ENCODE measurements at regions not wholly inside any gene's neighbourhood (a gene's known extent, or its start where the extent isn't known, plus 50 kb on each side); places are given as distances from the start of the nearest gene placed in this dataset.

- DNase-seq (ENCODE audit: low spot score in 2 of 2) (no peak), ATAC-seq (ENCODE audit: low read depth) (no peak)
- Mint-ChIP-seq H3K9me3 (peaks cover 2% of the 10 kb centered on the region), H3K27ac (no peak overlapping the region), H3K4me3 (no peak overlapping the region), H3K36me3 (no peaks in the 10 kb centered on the region), H3K27me3 (peaks cover 3% of the 10 kb centered on the region), H3K4me1 (no peaks in the 10 kb centered on the region)
Observed at GRCh38 chr10:35890676-35891495, 248.8 kb upstream of the FZD8 start.

- Mint-ChIP-seq H3K4me1 (no peaks in the 10 kb centered on the region), H3K27me3 (peaks cover 3% of the 10 kb centered on the region), H3K36me3 (no peaks in the 10 kb centered on the region), H3K9me3 (peaks cover 2% of the 10 kb centered on the region), H3K27ac (no peak overlapping the region), H3K4me3 (no peak overlapping the region)
- ATAC-seq (ENCODE audit: low read depth) (no peak), DNase-seq (ENCODE audit: low spot score in 2 of 2) (no peak)
Observed at GRCh38 chr10:35889971-35890675, 248.0 kb upstream of the FZD8 start.

GRCh38 chr10:35889226-35889625 lies 247.1 kb upstream of the FZD8 start:
- DNase-seq (ENCODE audit: low spot score in 2 of 2) (no peak), ATAC-seq (ENCODE audit: low read depth) (no peak)
- Mint-ChIP-seq H3K27ac (no peak overlapping the region), H3K36me3 (no peaks in the 10 kb centered on the region), H3K9me3 (peaks cover 2% of the 10 kb centered on the region), H3K4me3 (no peak overlapping the region), H3K4me1 (no peaks in the 10 kb centered on the region), H3K27me3 (peaks cover 3% of the 10 kb centered on the region)

- no peak overlapping the region for H3K27ac Mint-ChIP-seq
- DNase-seq (ENCODE audit: low spot score in 2 of 2) (no peak), ATAC-seq (ENCODE audit: low read depth) (no peak)
- peaks cover 3% of the 10 kb centered on the region for H3K27me3 Mint-ChIP-seq
- no peaks in the 10 kb centered on the region for H3K4me1 Mint-ChIP-seq
- no peak overlapping the region for H3K4me3 Mint-ChIP-seq
- no peaks in the 10 kb centered on the region for H3K36me3 Mint-ChIP-seq
- H3K9me3 Mint-ChIP-seq = no peaks in the 10 kb centered on the region
Observed at GRCh38 chr10:35888400-35888799, 246.3 kb upstream of the FZD8 start.

GRCh38 chr10:35887685-35888084 lies 245.6 kb upstream of the FZD8 start:
- H3K9me3 Mint-ChIP-seq = no peaks in the 10 kb centered on the region
- H3K27ac Mint-ChIP-seq = no peak overlapping the region
- peaks cover 3% of the 10 kb centered on the region for H3K27me3 Mint-ChIP-seq
- no peaks in the 10 kb centered on the region for H3K36me3 Mint-ChIP-seq
- no peak overlapping the region for H3K4me3 Mint-ChIP-seq
- DNase-seq (ENCODE audit: low spot score in 2 of 2) = no peak
- no peaks in the 10 kb centered on the region for H3K4me1 Mint-ChIP-seq
- ATAC-seq (ENCODE audit: low read depth) = no peak

GRCh38 chr10:35885076-35885475 lies 243.0 kb upstream of the FZD8 start:
- Mint-ChIP-seq H3K4me1 (no peaks in the 10 kb centered on the region), H3K9me3 (no peaks in the 10 kb centered on the region), H3K27me3 (peaks cover 5% of the 10 kb centered on the region), H3K4me3 (no peak overlapping the region), H3K36me3 (no peaks in the 10 kb centered on the region), H3K27ac (no peak overlapping the region)
- DNase-seq (ENCODE audit: low spot score in 2 of 2) = no peak
- no peak for ATAC-seq (ENCODE audit: low read depth)

- Mint-ChIP-seq H3K27me3 (peaks cover 5% of the 10 kb centered on the region), H3K9me3 (no peaks in the 10 kb centered on the region), H3K27ac (no peak overlapping the region), H3K4me1 (no peaks in the 10 kb centered on the region), H3K4me3 (no peak overlapping the region), H3K36me3 (no peaks in the 10 kb centered on the region)
- ATAC-seq (ENCODE audit: low read depth) (no peak), DNase-seq (ENCODE audit: low spot score in 2 of 2) (no peak)
Observed at GRCh38 chr10:35884657-35885071, 242.6 kb upstream of the FZD8 start.

- Mint-ChIP-seq H3K4me1 (no peaks in the 10 kb centered on the region), H3K27ac (no peak overlapping the region), H3K36me3 (no peaks in the 10 kb centered on the region), H3K9me3 (no peaks in the 10 kb centered on the region), H3K4me3 (no peak overlapping the region), H3K27me3 (peaks cover 3% of the 10 kb centered on the region)
- ATAC-seq (ENCODE audit: low read depth) (no peak), DNase-seq (ENCODE audit: low spot score in 2 of 2) (no peak)
Observed at GRCh38 chr10:35882422-35883150, 240.5 kb upstream of the FZD8 start.

- no peaks in the 10 kb centered on the region for H3K36me3 Mint-ChIP-seq
- H3K27me3 Mint-ChIP-seq = peaks cover 3% of the 10 kb centered on the region
- no peaks in the 10 kb centered on the region for H3K9me3 Mint-ChIP-seq
- DNase-seq (ENCODE audit: low spot score in 2 of 2) (no peak), ATAC-seq (ENCODE audit: low read depth) (no peak)
- H3K4me1 Mint-ChIP-seq = no peaks in the 10 kb centered on the region
- no peak overlapping the region for H3K27ac Mint-ChIP-seq
- no peak overlapping the region for H3K4me3 Mint-ChIP-seq
Observed at GRCh38 chr10:35881320-35881719, 239.2 kb upstream of the FZD8 start.

- Mint-ChIP-seq H3K27me3 (peaks cover 5% of the 10 kb centered on the region), H3K9me3 (peaks cover 3% of the 10 kb centered on the region), H3K4me3 (no peak overlapping the region), H3K4me1 (no peaks in the 10 kb centered on the region), H3K36me3 (no peaks in the 10 kb centered on the region), H3K27ac (no peak overlapping the region)
- ATAC-seq (ENCODE audit: low read depth) (no peak), DNase-seq (ENCODE audit: low spot score in 2 of 2) (no peak)
Observed at GRCh38 chr10:35876248-35876647, 234.2 kb upstream of the FZD8 start.

GRCh38 chr10:35875016-35875676 lies 233.1 kb upstream of the FZD8 start:
- no peak overlapping the region for H3K4me3 Mint-ChIP-seq
- no peaks in the 10 kb centered on the region for H3K4me1 Mint-ChIP-seq
- H3K27me3 Mint-ChIP-seq = peaks cover 9% of the 10 kb centered on the region
- DNase-seq (ENCODE audit: low spot score in 2 of 2) (no peak), ATAC-seq (ENCODE audit: low read depth) (no peak)
- H3K9me3 Mint-ChIP-seq = peaks cover 5% of the 10 kb centered on the region
- no peak overlapping the region for H3K27ac Mint-ChIP-seq
- no peaks in the 10 kb centered on the region for H3K36me3 Mint-ChIP-seq

- Mint-ChIP-seq H3K9me3 (peaks cover 5% of the 10 kb centered on the region), H3K36me3 (no peaks in the 10 kb centered on the region), H3K27ac (no peak overlapping the region), H3K4me3 (no peak overlapping the region), H3K4me1 (no peaks in the 10 kb centered on the region), H3K27me3 (peaks cover 9% of the 10 kb centered on the region)
- DNase-seq (ENCODE audit: low spot score in 2 of 2) (no peak), ATAC-seq (ENCODE audit: low read depth) (no peak)
Observed at GRCh38 chr10:35874311-35875015, 232.4 kb upstream of the FZD8 start.

- H3K9me3 Mint-ChIP-seq = peaks cover 5% of the 10 kb centered on the region
- H3K27ac Mint-ChIP-seq = no peak overlapping the region
- H3K4me3 Mint-ChIP-seq = no peak overlapping the region
- DNase-seq (ENCODE audit: low spot score in 2 of 2) = no peak
- no peaks in the 10 kb centered on the region for H3K36me3 Mint-ChIP-seq
- H3K4me1 Mint-ChIP-seq = no peaks in the 10 kb centered on the region
- no peak for ATAC-seq (ENCODE audit: low read depth)
- H3K27me3 Mint-ChIP-seq = peaks cover 9% of the 10 kb centered on the region
Observed at GRCh38 chr10:35872671-35873070, 230.6 kb upstream of the FZD8 start.

Data from memory B cell (primary cell).